Adrenal gland (tissue), 9 donors: ENCODE measurements at regions not wholly inside any gene's neighbourhood (a gene's known extent, or its start where the extent isn't known, plus 50 kb on each side); places are given as distances from the start of the nearest gene placed in this dataset.
A peak's percentile ranks its signal among the peaks of the same experiment; 100 is the strongest.

Experiments
- DNase-seq, 7 donors: peaks; one replicate each; pipeline ENCODE4 v3.0.0-alpha.2; 2019 to 2020
- H3K27ac ChIP-seq, 5 donors: fragments of 200-600 bp; sonication (generic) in 4 of 5; 1 replicate in 3 of 5; 2 replicates in 2 of 5; pipeline versions ENCODE4 v1.5.1 to v1.8.0; 2016 to 2020; ENCODE audit warnings: mild to moderate bottlenecking in 1 of 5
- H3K27me3 ChIP-seq: fragments of 200-600 bp; 2 replicates; pipeline ENCODE4 v1.8.0; 2021
- H3K36me3 ChIP-seq, 2 donors: fragments of 200-600 bp; replicated peaks in 1 of 2; 1 replicate in 1 of 2; 2 replicates in 1 of 2; pipeline versions ENCODE4 v1.5.1 to v1.8.0; 2018 to 2022
- H3K4me1 ChIP-seq, 2 donors: fragments of 200-600 bp; replicated peaks in 1 of 2; 1 replicate in 1 of 2; 2 replicates in 1 of 2; pipeline versions ENCODE4 v1.5.1 to v1.8.0; 2018 to 2021
- H3K4me3 ChIP-seq, 4 donors: fragments of 200-600 bp; sonication (generic) in 3 of 4; one replicate each; pipeline ENCODE4 v1.5.1; 2016 to 2018
- H3K9me3 ChIP-seq, 3 donors: fragments of 200-600 bp; sonication (generic) in 1 of 3; replicated peaks in 1 of 3; 1 replicate in 2 of 3; 2 replicates in 1 of 3; pipeline versions ENCODE4 v1.5.1 to v1.8.0; 2016 to 2021
- CTCF ChIP-seq, 6 experiments: fragments of 450-650 bp in 4 of 6; fragments of 200-600 bp in 2 of 6; sonication (generic) in 1 of 6; IDR thresholded peaks; 1 replicate in 5 of 6; 2 replicates in 1 of 6; pipeline versions ENCODE4 v1.5.1 to v1.8.0; 2016 to 2021; ENCODE audit warnings: antibody characterized with exemption in 6 of 6, mild to moderate bottlenecking in 2 of 6, moderate library complexity in 1 of 6
- POLR2A ChIP-seq, 2 donors: fragments of 450-650 bp; IDR thresholded peaks; one replicate each; pipeline ENCODE4 v1.6.1; 2017; ENCODE audit warnings: antibody characterized with exemption in 2 of 2, mild to moderate bottlenecking in 2 of 2, moderate library complexity in 1 of 2
- WGBS, 4 donors: extraction: QIAGEN DNeasy Blood & Tissue Kit in 2 of 4; methylation state at CpG; one replicate each; pipeline versions ENCODE4 v1.1.5 to v1.1.7; 2013 to 2017; 5-methylcytosine and 5-hydroxymethylcytosine counted together
- intact Hi-C, 2 donors: fragments of 100-400 bp; cut with DNase I; formaldehyde crosslinking; loops; one replicate each; pipeline versions ENCODE4 v1.14.1 to v1.15.0; 2022 to 2023
- donor health status: healthy with polysubstance abuse.
- donor health status: Bipolar disorder and iron deficiency.
- donor health status: DM: yes; HTN: yes; CAD: no.
- donor health status: DM: no; HTN: no; CAD: no.
- donor health status: DM: no; HTN: no; CAD: no.

- Histone ChIP-seq H3K36me3 (no peaks in the 10 kb centered on the region), H3K4me1 (peaks cover 7% of the 10 kb centered on the region in 2 donors), H3K9me3 (no peaks in the 10 kb centered on the region), H3K27ac (no peak overlapping the region), H3K27me3 (no peaks in the 10 kb centered on the region), H3K4me3 (no peak overlapping the region)
- WGBS, 4 donors = 13 to 27% (median 15%) methylated on average over 1 of the region's 1 CpG
- TF ChIP-seq POLR2A (IDR thresholded peaks at IDR 0.05) (no peak), CTCF (IDR thresholded peaks at IDR 0.05) (no peak)
- intact Hi-C loops = no loop called here
- peak in 1 of 7 donors; percentile 13 for DNase-seq
Observed at GRCh38 chr1:230550428-230550827, 91.9 kb upstream of the COG2 start.

GRCh38 chr1:230549625-230550024 lies 92.7 kb upstream of the COG2 start:
- TF ChIP-seq CTCF (IDR thresholded peaks at IDR 0.05) (no peak), POLR2A (IDR thresholded peaks at IDR 0.05) (no peak)
- Histone ChIP-seq H3K4me3 (no peak overlapping the region), H3K36me3 (no peaks in the 10 kb centered on the region), H3K4me1 (peaks cover 7% of the 10 kb centered on the region in 2 donors), H3K9me3 (no peaks in the 10 kb centered on the region), H3K27me3 (no peaks in the 10 kb centered on the region), H3K27ac (no peak overlapping the region)
- 59 to 80% (median 65%) methylated on average over 1 of the region's 1 CpG for WGBS, 4 donors
- no peak for DNase-seq
- intact Hi-C loops = no loop called here

- no peak overlapping the region for H3K27ac ChIP-seq
- DNase-seq = no peak
- H3K4me3 ChIP-seq = no peak overlapping the region
- TF ChIP-seq CTCF (IDR thresholded peaks at IDR 0.05) (no peak), POLR2A (IDR thresholded peaks at IDR 0.05) (no peak)
- no peaks in the 10 kb centered on the region for H3K36me3 ChIP-seq
- H3K4me1 ChIP-seq = peaks cover 7% of the 10 kb centered on the region in 2 donors
- 83 to 91% (median 86%) methylated on average over 5 of the region's 5 CpGs for WGBS, 4 donors
- no peaks in the 10 kb centered on the region for H3K9me3 ChIP-seq
- H3K27me3 ChIP-seq = no peaks in the 10 kb centered on the region
- intact Hi-C loops = no loop called here
Observed at GRCh38 chr1:230548997-230549396, 93.3 kb upstream of the COG2 start.

GRCh38 chr1:230548357-230548756 lies 93.9 kb upstream of the COG2 start:
- H3K4me3 ChIP-seq = no peak overlapping the region
- peaks cover 5 to 7% of the 10 kb centered on the region in 2 donors for H3K4me1 ChIP-seq
- H3K27ac ChIP-seq = no peak overlapping the region
- TF ChIP-seq CTCF (IDR thresholded peaks at IDR 0.05) (no peak), POLR2A (IDR thresholded peaks at IDR 0.05) (no peak)
- H3K27me3 ChIP-seq = no peaks in the 10 kb centered on the region
- WGBS, 4 donors = 42 to 94% (median 62%) methylated on average over 2 of the region's 2 CpGs
- no peaks in the 10 kb centered on the region for H3K36me3 ChIP-seq
- H3K9me3 ChIP-seq = no peaks in the 10 kb centered on the region
- intact Hi-C loops = no loop called here
- DNase-seq = no peak
